Renal cortex interstitium (tissue), 11 donors: ENCODE measurements at regions not wholly inside any gene's neighbourhood (a gene's known extent, or its start where the extent isn't known, plus 50 kb on each side); places are given as distances from the start of the nearest gene placed in this dataset.

Source experiments
- DNase-seq, 11 donors: peaks; one replicate each; pipeline ENCODE4 v3.0.0-alpha.2; 2013; ENCODE audit warnings: low read depth in 9 of 11, low spot score in 4 of 11; ENCODE audit errors: extremely low read depth in 1 of 11

GRCh38 chr5:39599721-39600431 lies 175.1 kb upstream of the DAB2 start:
- no peak for DNase-seq

- DNase-seq = no peak
Observed at GRCh38 chr5:39598661-39599248, 174.0 kb upstream of the DAB2 start.

GRCh38 chr5:39588179-39588578 lies 163.4 kb upstream of the DAB2 start:
- no peak for DNase-seq

GRCh38 chr5:39587675-39588074 lies 162.9 kb upstream of the DAB2 start:
- DNase-seq = no peak

GRCh38 chr5:39586185-39586584 lies 161.4 kb upstream of the DAB2 start:
- DNase-seq = no peak

GRCh38 chr5:39584927-39585326 lies 160.1 kb upstream of the DAB2 start:
- DNase-seq = no peak

- DNase-seq = no peak
Observed at GRCh38 chr5:39580702-39581453, 156.1 kb upstream of the DAB2 start.

- no peak for DNase-seq
Observed at GRCh38 chr5:39579750-39580149, 155.0 kb upstream of the DAB2 start.

GRCh38 chr5:39578887-39579497 lies 154.2 kb upstream of the DAB2 start:
- peak in 1 of 11 donors; percentile 30 for DNase-seq

GRCh38 chr5:39577529-39577928 lies 152.7 kb upstream of the DAB2 start:
- no peak for DNase-seq

GRCh38 chr5:39570403-39571027 lies 145.7 kb upstream of the DAB2 start:
- DNase-seq = peak in 7 of 11 donors; percentile 18 to 56 (median 28)

GRCh38 chr5:39569857-39570256 lies 145.1 kb upstream of the DAB2 start:
- peak in 6 of 11 donors; percentile 18 to 67 (median 36) for DNase-seq

GRCh38 chr5:39566891-39567290 lies 142.1 kb upstream of the DAB2 start:
- no peak for DNase-seq

- no peak for DNase-seq
Observed at GRCh38 chr5:39566029-39566428, 141.2 kb upstream of the DAB2 start.

- DNase-seq = no peak
Observed at GRCh38 chr5:39561421-39561820, 136.6 kb upstream of the DAB2 start.

GRCh38 chr5:39560726-39561125 lies 135.9 kb upstream of the DAB2 start:
- DNase-seq = no peak

GRCh38 chr5:39559923-39560322 lies 135.1 kb upstream of the DAB2 start:
- no peak for DNase-seq

GRCh38 chr5:39558541-39558940 lies 133.8 kb upstream of the DAB2 start:
- no peak for DNase-seq

GRCh38 chr5:39555788-39556187 lies 131.0 kb upstream of the DAB2 start:
- no peak for DNase-seq
